WI38 (cell line): ENCODE measurements at regions not wholly inside any gene's neighbourhood (a gene's known extent, or its start where the extent isn't known, plus 50 kb on each side); places are given as distances from the start of the nearest gene placed in this dataset.

Experiments
- H3K4me3 ChIP-seq: 2 replicates; pipeline ENCODE4 v1.5.1; 2011; ENCODE audit warnings: low read depth, mild to moderate bottlenecking, control low read depth, low read length
- CTCF ChIP-seq: IDR thresholded peaks from 2 replicates; pipeline ENCODE4 v1.5.1; 2012; ENCODE audit warnings: low read depth, mild to moderate bottlenecking, control low read depth, low read length

- H3K4me3 ChIP-seq, result no peak overlapping the region
- no peak for TF ChIP-seq CTCF
These were observed 50.0 kb upstream of the ECI2 start for GRCh38 chr6:4185419-4185818.
